ENCODE measurements at regions not wholly inside any gene's neighbourhood (a gene's known extent, or its start where the extent isn't known, plus 50 kb on each side); places are given as distances from the start of the nearest gene placed in this dataset.

DNA sequence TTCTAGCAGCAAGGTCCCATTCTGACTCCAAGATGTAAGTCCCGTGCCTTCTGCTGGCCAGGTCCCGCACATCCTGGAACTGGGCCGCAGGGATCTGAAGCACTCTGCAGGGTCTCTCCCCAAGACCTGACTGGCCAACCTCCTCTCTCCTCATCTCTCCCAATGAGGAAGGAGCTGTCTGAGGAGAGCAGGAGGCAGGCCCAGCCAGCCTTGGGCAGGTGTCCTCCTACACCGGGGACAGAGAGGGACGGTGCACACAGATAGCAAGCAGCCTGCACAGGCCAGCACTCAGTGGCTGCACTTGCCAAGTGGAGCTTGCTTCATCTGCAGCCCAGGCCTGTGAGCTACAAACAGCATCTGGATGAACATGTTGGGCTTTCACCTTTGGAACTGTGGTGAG is 76.8 kb upstream of the CD93 start:
- DNase-seq: no peak

DNA sequence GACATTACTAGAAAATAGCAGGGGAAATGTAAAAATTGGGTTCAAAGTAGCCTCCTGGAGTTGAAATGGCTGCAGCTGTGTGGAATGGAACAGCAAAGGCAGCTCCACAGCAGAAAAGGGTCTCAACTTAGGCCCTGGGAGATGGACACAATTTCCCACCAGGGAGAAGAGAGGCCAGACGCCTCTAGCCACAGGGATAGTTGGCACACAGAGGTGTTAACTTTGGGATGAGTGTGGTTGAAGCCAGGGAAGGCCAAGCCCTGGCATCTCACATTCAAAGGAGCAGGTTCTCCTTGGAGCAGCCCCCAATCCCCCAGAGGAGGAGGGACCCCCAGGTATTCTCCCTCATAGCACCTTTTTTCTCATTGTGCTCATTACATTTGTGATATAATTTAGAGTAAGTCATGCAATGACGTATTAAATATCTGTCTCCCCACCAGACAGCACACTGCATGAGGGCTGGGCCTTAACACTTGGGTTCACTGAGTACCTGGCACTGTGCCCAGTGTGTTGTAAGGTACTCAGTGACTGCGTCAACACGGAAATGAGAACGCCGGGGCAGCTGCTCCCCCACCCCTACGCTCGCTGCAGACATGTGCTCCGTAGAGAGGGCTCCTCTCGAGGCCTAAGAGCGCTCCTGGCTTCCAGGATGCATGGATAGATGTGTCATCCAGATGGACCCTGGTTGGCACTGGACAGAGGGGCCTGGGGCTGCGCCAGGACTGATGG is 76.0 kb upstream of the CD93 start:
- peak; percentile 73 for DNase-seq

DNA sequence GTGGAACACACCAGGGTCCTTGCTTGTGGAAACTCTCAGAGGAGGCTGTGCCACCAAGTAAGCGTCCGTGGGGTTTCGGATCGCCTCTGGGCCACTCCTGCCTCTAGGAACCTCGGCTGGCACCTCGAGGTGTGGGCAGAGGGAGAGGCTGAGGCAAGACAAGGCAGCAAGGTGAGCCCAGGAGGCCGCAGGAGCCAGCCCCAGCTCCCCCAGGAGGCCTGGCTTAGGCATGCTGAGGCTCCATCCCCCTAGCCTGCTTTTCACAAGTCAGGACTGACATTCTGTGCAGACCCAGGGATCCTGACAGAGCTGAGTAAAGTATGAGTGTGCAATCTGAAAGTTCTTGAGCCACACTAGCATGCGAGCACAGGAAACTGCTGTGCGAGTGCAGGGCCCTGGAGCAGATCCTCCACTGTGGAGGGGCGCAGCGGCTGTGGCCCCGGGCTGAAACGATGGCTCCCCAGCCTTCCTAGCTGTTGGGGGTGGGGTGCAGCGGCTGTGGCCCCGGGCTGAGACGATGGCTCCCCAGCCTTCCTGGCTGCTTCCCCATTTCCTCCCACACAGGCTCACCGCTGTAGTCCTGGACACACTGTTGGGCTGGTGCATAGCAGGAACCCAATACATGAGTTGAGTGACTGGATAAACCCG is 75.2 kb upstream of the CD93 start:
- no peak for DNase-seq

DNA sequence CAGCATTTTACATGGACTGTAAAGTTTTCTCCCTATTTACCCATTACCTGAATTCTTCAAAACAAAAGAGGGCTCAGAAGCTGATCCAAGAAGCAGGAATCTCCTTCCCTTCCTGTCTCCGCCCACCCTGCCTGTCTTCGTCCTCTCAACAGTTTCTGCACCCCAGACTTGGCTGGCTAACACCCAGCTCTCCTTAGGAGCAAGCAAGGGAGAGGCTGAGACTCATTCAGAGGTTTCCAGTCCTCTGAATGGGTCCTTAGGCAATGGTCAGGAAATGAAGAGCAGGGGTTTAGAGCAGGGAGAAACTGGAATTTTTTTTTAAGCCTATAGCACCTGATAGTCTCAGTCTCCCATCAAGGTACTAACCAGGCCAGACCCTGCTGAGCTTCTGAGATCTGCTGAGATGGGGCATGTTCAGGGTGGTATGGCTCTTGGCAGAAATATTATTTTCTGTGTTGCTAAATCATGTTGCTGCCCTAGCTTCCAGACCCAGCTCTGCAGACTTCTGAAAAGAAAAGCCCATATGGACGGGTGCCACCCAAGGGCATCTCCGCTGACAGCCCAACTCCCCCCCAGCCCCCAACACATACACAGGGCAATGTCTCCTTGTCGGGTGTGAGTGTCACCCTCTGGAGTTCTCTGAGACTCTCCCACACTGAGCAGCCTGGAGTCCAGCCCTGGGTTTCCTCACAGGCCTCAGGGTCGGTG is 74.6 kb upstream of the CD93 start:
- DNase-seq: no peak

DNA sequence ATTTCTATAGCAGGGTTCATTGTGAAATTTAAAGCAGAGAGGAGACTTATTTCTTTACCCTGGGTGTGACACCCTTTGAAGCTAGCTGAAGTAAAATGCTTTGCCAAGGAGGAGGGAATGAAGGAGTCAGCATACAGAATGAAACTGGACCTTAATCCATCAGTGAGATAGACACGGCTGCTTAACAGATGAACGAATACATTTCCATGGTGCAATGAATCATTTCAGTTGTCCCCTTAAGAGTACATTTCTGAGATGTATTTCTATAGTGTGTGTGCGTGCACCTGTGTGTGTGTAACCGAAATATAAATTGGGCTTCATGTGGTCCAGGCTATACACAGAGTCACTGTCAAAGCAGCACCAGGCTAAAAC is 73.8 kb upstream of the CD93 start:
- no peak for DNase-seq

DNA sequence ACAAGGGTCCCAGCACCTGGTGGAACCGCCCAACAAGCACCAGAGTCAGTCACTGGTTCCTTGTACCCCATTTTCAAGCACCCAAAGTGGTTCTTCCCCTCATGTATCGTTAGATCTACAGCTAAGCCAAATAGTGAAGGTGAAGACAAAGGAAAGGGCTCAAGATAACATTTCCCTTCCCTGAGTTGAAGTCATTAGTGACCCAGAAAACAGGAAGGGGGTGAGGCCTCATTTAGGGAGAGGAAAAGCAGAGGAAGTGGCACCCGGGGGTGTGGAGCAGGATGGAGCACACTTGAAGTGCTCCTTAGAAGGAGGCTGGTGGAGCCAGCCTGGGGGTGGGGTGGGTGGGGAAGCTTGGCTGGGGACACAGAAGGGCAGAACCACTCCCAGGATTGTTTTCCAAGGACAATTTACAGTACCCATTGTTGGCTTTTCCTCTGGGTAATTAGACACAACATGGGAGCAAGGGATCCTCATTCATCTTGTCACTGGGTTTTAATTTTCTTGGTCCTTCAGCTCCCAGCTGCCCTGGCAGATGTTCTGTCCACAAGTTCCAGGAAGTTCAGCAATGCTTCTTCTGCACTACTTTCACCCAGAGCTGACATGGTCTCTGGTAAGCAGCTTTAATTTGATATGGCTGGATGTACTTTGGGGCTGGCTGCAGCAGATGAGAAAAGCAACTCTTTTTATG is 73.3 kb upstream of the CD93 start:
- peak; percentile 51 for DNase-seq

DNA sequence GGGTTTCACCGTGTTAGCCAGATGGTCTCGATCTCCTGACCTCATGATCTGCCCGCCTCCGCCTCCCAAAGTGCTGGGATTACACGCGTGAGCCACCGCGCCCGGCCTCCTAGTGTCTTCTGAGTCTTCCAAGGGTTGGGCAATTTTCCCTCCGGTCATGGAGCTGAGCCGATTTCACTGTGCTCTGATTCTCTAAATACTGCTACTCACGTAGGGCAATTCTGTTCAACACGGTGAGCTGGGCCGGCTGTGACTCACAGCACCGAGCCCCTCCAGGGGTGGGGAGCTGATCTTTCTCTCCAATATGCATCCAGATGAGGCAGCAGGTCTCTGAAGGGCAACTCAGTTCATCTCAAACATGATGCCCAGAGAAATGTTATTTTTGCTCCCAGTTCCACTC is 71.6 kb upstream of the CD93 start:
- DNase-seq: no peak

DNA sequence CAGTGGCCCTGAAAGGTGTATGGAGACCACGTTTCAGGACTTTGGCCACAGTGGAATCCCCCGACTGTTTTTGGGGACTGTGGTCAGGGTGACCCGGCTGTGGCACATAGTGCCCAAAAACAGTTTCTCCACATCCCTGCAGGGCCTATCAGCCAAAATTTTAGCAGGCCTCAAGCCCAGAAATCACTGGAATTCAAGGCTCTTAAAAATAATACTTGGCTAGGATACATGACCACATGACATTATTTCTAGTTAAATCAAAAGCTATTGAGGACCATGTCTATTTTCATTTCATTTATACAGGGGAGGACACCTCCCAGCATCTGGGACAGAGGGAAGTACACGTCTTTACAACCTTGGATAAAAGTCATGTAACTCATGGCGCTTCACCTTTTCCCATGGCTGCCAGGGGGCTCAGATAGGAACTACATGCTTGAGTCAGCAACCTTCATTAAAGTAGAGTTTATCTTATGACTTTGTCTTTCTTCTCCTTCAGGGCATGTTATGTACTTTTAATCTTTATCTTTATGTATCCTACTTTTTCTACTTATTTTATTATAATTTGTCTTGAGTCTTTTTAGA is 70.8 kb upstream of the CD93 start:
- no peak for DNase-seq

DNA sequence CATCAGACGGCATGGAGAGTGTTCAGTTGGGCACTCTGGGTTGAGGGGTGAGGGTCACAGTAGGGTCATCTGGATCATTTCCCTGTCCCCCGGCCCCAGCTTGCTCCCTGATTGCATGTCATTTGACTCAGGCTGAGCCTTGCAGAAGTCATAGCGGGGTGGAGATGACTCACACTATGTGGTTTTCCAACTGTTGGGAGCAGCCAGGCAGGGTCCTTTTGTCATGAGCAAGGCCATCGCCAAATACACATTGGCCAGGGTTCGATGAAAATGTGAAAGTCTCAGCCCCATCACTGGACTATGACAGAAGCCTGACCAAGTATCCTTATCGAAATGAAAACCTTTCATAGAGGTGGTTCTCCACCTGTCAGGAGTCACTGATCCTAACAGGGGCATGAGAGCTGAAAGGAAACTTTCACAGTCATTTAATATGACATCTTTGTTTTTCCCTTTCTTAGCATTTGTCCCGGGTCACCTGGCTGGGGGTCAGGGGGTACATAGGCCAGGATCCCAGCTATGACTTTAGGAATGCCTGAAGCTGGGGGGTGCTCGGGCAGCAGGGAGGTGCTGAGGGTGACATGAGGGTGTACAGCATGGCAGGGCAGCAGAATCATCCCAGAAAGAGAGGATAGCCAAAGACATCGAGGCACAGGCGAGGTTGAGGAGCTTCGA is 70.2 kb upstream of the CD93 start:
- no peak for DNase-seq

DNA sequence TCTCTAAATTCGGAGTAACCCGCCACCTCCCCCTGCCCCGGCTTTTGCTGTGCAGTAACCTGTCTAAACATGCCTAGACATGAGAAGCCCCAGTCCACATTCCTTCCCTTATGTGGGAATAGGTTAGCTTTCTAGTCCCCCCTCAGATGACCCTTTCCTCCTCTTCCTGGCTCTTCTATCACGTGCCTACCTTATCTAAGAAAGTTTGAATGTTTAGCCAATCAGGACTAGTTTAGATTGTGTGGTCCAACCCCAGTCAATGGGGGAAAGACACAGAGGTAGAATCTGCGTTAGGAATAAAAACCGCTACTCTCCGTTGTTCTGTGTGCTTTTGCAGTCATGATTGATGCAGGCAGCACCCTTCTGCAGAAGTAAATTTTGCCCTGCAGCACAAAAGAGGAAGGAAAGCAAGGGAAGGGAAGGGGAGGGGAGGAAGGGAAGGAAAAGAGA is 69.0 kb upstream of the CD93 start:
- no peak for DNase-seq

DNA sequence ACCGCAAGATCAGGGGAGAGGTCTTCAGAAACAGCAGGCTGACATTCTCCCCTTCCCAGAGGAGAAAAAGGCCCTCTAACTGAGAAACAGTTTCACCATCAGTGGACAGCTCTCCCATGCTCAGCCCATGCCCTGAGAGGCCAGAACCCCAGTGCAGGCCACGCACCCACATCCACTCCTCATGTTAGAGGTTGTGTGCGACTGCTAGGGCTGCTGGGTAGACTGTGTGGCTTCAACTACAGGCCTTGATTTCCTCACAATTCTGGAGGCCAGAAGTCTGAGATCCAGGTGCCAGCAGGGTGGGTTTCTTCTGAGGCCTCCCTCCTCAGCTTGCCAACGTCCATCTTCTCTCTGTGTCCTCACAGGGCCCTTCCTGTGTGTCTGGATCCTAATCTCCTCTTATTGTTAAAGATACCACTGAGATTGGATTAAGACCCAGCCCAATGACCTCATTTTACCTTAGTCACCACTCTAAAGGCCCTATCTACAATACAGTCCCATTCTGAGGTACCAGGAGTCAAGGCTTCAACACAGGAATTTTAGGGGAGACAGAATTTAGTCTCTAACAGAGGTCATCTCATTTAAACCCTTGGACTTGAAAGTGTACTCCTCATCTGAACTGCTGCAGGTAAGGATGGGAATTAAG is 67.7 kb upstream of the CD93 start:
- no peak for DNase-seq

DNA sequence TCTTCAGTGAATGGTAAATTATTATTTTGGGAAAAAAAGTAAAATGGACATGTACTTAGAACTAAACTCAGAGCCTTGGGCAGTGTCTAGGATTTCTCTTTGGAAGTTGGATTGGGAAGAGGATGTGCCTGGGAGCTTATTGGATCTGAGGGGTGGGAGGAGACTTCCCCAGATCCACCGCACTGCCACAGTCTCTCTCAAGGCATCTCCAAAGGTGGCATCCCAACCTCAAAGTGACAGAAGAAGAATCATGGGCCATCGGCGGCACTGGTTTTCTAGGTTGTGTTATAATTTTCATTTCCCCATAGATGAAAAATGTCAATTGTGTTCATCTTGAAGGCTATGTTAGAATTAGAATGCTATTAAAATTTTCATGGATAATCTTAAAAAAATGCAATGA is 66.8 kb upstream of the CD93 start:
- DNase-seq: no peak

DNA sequence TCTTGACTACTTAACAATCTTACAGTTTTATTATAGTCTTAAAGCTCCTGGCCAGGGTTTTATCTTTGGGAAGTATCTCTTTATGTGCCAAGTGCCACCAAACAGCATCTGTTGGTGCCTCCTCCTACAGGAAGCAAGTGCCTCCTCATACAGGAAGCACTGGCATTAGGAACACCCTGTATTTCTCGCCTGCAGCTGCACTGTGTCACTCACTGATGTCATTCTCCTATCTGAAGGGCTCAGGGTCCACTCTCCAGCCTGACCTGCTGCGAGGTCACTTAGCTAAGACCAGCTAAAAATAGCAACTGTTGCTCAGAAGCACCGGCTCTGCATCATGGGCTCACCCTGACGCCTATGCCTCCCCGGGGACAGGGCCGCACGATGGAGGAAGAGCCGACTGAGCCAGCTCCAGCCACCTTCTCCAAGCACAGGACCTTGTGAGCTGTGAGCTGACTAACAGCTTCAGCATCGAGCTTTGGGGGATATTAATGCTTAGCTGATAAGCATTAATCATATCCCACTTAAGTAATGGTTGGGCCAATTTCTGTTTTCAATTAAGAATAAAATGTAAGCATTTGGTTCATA is 66.3 kb upstream of the CD93 start:
- no peak for DNase-seq

DNA sequence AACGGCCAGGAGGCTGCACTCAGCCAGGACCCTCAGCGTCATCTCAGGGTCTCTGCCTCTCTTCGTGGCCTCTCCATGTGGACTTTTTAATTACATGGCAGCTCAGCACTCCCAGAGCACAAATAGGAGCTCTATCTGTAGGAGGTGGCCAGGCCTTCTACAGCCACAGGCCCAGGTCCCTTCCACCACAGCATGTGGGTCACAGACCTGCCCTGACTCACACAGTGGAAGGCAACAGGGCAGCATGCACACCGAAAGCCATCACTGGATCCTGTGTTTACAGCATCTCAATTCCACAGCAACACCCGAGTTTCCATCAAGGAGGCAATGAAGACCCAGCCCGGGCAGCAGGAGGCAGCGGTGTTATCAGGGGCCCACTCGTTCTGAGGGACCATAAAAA is 65.8 kb upstream of the CD93 start:
- no peak for DNase-seq

DNA sequence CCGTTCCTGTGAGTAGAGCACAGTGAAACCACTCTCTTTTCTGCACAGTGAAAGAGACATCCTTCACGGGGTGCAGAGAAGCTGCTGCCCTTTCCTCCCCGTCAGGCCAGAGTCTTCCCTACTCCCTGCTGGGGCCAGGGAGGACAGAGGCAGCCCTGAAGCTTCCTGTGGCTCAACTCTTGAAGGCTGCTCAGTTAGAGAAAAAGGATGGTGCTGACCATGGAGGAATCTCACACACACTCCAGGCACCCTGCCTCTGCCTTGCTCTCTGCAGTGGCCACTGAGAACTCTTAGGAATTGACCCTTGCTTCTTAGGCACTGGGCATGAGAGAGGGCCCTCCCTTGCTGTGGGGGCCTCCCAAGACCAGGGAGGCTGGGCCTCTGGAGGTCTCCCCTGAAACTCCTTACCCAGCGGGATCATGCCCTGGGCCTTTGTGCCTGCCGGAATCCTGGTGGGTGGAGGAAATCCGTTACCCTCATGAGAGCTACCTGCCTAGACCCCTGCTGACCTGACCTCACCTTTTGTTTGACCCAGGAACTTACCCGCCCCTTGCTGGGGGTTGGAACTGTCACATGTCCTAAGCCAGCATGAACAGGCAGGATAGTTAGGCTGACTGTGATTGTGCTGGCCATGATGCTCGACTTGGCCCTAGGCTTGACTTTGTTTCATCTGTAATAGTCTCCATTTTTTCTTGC is 65.0 kb upstream of the CD93 start:
- DNase-seq: no peak

DNA sequence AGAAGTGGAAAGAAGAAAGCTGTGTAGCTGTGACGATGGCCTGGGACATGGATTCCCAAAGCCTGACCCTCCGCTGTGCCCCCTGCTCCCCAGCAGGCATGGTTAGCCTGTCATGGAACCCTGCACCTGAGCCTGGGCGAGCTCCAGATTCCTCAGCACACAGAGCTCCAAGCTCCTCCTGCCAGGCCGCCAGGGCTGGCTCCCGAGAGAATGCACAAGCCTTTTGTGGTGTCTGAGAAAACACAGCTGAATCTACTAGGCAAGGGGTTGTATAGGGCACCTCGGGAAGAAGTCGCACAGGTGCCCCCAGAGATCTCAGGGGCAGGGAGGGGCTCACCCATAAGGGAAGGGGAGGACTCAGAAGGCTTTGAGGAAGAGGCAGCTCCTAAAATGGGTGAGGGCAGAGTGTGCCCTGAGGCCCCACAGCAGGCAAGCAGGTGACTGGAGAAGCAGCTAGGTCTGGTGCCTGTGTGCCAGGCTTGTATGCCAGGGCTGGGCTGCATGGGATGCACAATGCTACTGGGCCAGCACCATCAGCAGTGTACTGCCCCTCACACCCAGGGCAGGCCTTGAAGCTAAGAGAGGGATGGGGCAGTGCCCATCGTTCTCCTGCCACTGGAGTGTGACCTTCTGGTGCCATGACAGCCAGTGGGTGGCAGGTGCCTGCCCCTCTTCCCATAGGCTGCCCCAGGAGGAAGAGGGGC is 64.3 kb upstream of the CD93 start:
- DNase-seq: no peak

DNA sequence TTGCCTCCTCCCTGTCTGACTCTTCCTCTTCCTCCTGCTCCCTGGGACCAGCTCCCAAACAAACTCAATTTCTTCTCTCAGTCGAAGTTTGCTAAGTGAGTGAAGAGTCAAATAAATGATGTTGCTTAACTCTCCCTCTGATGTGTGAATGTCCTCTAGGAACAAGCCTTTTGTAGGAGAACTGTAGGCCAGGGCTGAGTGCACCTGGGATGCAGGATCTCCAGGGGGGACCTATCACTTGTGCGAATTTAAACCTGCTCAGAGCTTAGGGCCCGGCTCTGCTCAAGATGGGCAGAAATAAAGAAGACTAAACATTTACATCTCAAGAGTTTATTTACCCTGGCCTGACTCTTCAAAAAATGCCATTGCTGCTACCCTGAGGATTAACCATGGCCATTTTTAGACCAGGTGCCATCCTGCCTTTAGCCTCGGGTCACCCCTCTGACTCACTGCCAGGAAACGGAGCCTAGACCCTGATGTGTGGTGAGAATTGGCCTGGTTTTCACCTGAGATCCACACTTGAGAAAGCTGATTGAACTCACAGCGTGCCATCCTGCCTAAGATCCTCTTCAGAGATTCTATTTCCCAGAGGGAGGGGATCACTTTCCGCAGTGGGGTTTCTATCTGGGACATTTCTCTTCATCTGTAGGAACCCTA is 63.6 kb upstream of the CD93 start:
- no peak for DNase-seq

DNA sequence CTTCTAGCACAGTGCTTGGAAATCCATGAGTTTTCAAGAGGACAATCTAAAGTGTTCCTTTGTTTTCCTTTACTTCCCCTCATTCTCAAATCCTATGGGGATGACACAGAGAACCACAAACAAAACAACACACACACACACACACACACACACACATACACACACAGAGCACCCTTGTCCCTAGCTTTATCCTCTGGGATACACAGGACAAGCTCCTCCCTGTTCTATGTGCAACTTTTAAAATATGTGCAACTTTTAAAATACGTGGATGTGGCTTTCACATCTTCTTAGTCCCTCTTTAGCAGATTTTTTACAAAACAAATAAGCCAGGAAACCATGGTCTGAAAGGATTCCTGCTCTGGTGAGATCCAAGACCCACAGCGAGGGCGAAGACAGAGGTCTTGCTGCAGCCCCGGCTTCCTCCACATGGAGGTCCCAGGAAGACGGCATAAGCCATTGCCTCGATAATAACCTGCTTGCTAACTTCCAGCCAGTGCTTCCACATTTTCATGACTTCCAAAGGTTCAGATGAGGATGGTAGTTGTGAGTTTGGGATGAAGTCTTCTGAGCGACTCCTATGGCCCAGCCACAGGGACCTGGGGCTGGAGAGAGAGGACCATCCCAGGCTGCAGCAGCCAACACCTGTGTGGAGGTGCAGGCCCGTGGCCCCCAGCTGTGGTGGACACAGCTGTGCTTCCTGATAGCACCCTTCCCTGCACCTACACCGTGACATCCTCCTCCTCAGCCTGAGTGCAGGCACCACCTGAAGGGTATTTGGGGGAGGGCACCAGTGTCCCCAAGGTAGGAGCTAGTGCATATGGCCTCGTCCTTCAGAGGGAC is 62.8 kb upstream of the CD93 start:
- DNase-seq: no peak

Data from NCI-H146 (cell line).